HG02623 (cell line): ENCODE measurements at regions not wholly inside any gene's neighbourhood (a gene's known extent, or its start where the extent isn't known, plus 50 kb on each side); places are given as distances from the start of the nearest gene placed in this dataset.

Experiments used
- ATAC-seq: cut with Tn5 transposase; IDR thresholded peaks from one replicate; pipeline ENCODE4 v1.9.1; 2021; ENCODE audit warnings: moderate library complexity; ENCODE audit not compliant: unreplicated experiment

DNA sequence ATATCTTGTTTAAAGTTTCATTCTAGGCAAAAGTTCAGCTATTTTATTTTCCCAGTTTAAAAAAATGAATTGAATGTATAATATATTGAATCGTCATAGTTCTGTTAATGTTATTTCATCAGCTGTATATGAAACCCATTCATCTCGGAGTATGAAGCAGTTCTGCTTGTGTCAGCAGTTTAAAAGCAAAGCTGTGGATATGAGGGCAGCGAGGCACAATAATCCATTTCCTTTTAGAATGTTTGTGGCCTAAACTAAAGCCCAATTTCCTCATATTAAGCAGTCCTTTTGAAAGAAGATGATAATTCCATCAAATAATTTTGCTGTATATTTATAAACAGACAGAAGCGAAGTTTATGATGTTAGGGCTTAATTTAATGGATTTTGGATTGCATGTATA is 300.1 kb downstream of the SAMD5 start:
- ATAC-seq = no peak

GRCh38 chr6:147811913-147812629 is 303.6 kb downstream of the SAMD5 start:
- no peak for ATAC-seq

GRCh38 chr6:147817042-147817689 is 308.7 kb downstream of the SAMD5 start:
- no peak for ATAC-seq

DNA sequence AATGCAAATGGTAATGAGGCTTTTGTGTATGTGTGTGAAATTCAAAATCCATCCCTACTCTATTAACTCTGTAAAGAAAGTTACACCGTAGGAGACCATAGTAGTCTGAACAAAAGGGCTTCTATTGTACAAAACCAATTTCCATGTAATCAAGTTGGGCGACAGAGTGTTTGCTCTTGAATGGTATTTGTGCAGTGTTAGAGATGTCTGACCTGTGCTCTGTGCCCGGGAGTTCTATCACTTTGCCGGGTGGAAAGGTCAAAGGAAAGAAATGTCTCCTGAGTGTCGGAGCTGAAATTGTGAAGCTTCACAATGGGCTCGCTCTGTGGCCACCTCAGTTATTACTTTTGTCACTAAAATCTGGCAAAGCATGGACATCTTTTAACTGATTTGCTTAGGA is 312.0 kb downstream of the SAMD5 start:
- no peak for ATAC-seq

- ATAC-seq = no peak
Measured at GRCh38 chr6:147821295-147821897, 312.9 kb downstream of the SAMD5 start.

- no peak for ATAC-seq
Measured at GRCh38 chr6:147823936-147824335, 315.4 kb downstream of the SAMD5 start.

DNA sequence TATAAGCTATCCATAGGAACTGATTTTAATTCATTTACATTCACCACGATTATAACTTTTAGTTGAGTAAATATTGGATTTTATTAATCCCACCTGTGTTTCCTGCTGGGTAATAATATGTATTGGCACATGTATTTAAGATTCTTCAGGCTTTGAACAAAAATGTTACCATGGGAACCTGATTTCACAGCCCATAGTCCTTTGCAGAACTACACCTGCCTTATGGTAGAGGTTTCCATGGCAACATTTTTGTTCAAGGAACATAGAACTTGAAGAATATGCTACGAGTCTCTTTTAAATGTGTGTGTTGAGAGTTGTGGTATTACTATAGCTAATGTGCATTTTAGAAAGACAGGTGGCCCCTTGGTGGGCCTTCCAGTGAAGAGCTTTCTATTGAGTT is 317.4 kb downstream of the SAMD5 start:
- no peak for ATAC-seq

GRCh38 chr6:147826698-147827097 is 318.2 kb downstream of the SAMD5 start:
- no peak for ATAC-seq

DNA sequence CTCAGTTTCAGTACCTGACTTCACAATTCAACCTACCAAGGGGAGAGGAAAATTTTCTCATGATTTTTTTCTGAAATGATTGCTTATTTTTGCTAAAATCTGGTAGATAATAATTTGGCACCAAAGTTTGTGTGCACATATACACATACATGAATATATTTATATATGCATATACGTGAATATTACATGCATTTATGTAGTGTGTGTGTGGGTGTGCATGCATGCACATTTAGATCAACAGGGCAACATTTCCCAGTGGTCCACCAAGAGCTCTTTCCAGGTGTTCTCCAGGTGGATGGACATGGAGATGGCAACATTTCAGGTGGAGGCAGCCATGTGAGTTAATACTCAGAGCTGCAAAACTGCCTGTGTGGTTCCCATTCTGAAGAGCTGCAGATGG is 320.9 kb downstream of the SAMD5 start:
- ATAC-seq = no peak

GRCh38 chr6:147829835-147830234 is 321.3 kb downstream of the SAMD5 start:
- ATAC-seq = no peak

- no peak for ATAC-seq
Measured at GRCh38 chr6:147831356-147831755, 322.9 kb downstream of the SAMD5 start.

- no peak for ATAC-seq
Measured at GRCh38 chr6:147833607-147834006, 325.1 kb downstream of the SAMD5 start.

GRCh38 chr6:147834084-147834776 is 325.7 kb downstream of the SAMD5 start:
- no peak for ATAC-seq

DNA sequence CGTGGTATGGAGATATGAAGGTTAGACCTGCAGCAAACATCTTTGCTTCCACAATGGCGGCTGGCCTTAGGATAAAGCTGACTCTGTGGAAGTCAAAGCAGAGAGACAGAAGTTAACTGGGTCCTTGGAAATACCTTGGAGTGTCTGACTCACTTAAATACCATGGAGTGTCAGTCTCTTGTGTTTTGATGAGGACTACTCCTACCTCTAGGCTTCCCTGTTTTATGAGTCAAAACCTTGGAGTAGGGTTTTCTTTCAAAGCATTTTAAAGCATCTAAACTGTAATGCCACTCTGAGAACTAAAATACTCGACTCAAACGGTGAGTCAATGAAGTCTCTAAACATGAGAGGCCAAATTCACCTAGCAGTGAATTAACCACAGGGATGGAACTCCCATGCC is 329.1 kb downstream of the SAMD5 start:
- ATAC-seq = no peak

DNA sequence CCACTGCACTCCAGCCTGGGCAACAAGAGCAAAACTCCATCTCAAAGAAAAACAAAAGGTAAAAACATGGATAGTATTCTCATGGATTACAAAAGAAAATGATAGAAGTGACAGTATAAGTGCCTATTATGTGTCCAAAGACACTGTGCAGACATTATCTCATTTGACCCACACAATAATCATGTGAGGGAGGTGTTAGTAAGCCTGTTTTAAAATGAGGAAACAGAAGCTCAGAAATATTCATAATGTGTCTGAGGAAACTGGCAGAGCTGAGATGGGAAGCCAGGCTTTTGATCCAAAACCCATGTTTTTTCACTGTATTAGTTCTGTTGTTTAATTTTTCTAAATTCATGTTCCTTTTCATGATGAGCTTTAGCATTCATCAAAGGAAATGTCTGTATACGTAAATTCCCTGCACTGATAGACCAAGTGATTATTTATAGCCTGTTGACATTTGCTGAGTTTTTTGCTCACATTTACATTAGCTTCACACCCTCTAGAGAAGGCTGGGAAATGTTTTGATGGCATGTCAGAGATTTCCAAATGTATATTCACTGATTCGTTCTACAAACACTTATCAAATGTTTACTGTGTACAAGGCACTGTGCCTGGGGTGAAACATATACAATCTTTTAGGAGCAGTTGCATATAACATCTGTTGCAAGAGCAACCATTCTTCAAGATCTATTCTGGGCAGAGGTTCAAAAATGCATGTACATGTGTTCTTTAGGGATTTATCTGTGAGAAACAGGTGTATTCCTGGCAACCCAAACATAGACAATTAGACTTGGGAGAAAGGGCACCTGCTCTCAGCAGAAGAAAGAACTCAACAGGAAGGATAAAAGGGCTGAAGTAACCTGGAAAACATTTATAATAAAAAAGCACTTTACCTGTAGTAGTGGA is 331.5 kb downstream of the SAMD5 start:
- ATAC-seq = no peak

DNA sequence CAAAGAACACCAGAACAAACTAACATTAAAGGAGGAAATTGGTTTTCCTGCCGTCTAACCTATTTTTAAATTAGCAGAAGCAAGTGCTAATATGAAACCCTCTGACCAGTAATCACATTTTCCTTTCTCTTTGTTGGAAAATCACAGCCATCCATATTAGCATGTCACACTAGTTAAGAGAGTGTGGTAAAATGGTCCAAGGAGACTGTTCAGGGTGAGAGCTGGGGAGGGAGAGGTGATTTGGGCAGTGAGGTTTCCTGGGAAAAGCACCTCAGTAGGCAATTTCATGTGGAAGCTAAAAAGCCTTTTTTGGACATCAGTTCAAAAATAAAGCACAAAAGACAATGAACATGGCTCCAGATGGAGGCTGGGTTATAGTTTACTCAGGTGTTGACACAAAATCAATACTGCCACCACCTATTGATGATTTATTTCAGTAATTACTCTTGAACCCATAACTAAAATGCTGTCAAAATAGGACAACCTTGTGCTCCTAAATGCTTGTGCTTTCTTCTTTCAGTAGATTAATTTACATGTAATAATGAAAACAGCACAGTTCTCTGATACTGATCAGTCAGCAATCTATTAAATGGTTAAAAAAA is 333.2 kb downstream of the SAMD5 start:
- ATAC-seq = no peak

- ATAC-seq = no peak
Measured at GRCh38 chr6:147849401-147850330, 341.2 kb downstream of the SAMD5 start.

DNA sequence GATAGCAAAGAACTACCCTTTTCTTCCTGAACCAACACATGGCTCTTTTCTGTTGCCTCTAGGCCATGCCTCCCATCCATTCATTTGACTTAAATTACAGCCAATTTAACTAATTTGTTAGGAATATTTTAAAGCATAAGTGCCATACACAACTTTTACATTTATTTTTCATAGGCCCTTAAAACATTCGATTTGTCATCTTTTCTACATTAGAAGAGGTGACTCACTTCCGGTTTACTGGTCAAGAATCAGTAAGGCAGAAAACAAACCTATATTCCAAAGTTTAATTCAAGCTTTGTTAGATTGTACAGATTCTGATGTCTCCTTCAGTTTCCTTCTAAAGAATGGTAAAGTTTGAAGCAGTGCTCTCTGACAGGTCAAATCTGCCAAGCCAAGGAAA is 344.3 kb downstream of the SAMD5 start:
- no peak for ATAC-seq

DNA sequence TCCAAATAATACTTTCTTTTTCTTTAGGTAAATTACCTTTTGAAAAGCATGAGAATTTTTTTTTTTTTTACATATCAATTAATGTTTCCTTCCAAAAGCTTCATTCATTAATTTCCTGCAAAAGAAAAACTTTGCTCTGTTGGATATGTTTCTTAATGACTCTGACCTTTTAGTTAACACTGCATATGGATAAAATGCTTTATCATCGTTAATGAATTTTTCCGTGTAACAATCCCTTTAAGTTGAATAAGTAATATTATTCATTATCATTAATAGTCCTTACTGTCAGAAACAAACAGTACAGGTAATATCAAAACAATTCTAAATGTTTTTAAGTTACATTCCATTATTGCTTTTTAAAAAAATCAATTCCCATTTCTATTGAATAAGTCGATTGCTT is 345.1 kb downstream of the SAMD5 start:
- ATAC-seq = no peak
